B cell (primary cell): ENCODE measurements at regions not wholly inside any gene's neighbourhood (a gene's known extent, or its start where the extent isn't known, plus 50 kb on each side); places are given as distances from the start of the nearest gene placed in this dataset.

Experiments used
- ATAC-seq: fragments of 200-7000 bp; cut with Tn5 transposase; one replicate; pipeline ENCODE4 v1.10.0; 2021; ENCODE audit warnings: low read depth, mild to moderate bottlenecking, moderate number of reproducible peaks, moderate library complexity
- CTCF ChIA-PET: fragments of 350-600 bp; sonication (Branson Sonifier 250); formaldehyde crosslinking; loops from one replicate; lab custom pipeline; 2021; ENCODE audit warnings: antibody characterized with exemption, inconsistent platforms; lab: Charles Lee
- POLR2A ChIA-PET: fragments of 350-600 bp; sonication (Branson Sonifier 250); formaldehyde crosslinking; loops from one replicate; lab custom pipeline; 2021; ENCODE audit warnings: antibody characterized with exemption; lab: Charles Lee
- DNase-seq: peaks from one replicate; pipeline ENCODE4 v3.0.0; 2013
- H2AFZ ChIP-seq: 2 replicates; pipeline ENCODE4 v1.6.1; 2012; ENCODE audit warnings: mild to moderate bottlenecking, low read depth, low read length; ENCODE audit not compliant: insufficient read depth, poor library complexity, severe bottlenecking
- H3K27ac ChIP-seq, 2 donors: 1 replicate in 1 of 2; 2 replicates in 1 of 2; pipeline ENCODE4 v1.5.1; 2012 to 2013; ENCODE audit warnings: low read length in 2 of 2, mild to moderate bottlenecking in 2 of 2, moderate library complexity in 1 of 2
- H3K27me3 ChIP-seq, 4 experiments: fragments of 200-600 bp in 1 of 4; sonication (generic) in 1 of 4; replicated peaks in 1 of 4; 1 replicate in 2 of 4; 2 replicates in 2 of 4; pipeline versions ENCODE4 v1.6.1 to v1.7.0; 2013 to 2016; ENCODE audit warnings: low read length in 3 of 4, mild to moderate bottlenecking in 2 of 4, mixed read lengths in 1 of 4, moderate library complexity in 1 of 4; ENCODE audit not compliant: insufficient read depth in 4 of 4, control insufficient read depth in 3 of 4; ENCODE audit errors: control extremely low read depth in 1 of 4
- H3K36me3 ChIP-seq, 2 experiments: replicated peaks in 1 of 2; 1 replicate in 1 of 2; 2 replicates in 1 of 2; pipeline versions ENCODE4 v1.6.1 to v1.7.1; 2013; ENCODE audit warnings: low read length in 1 of 2; ENCODE audit not compliant: insufficient read depth in 2 of 2, control insufficient read depth in 1 of 2; ENCODE audit errors: control extremely low read depth in 1 of 2, extremely low read depth in 1 of 2
- H3K4me1 ChIP-seq, 2 donors: fragments of 200-600 bp in 1 of 2; sonication (generic) in 1 of 2; 1 replicate in 1 of 2; 2 replicates in 1 of 2; pipeline versions ENCODE4 v1.5.1 to v1.6.1; 2013 to 2017; ENCODE audit warnings: low read length in 2 of 2; ENCODE audit not compliant: control insufficient read depth in 2 of 2, insufficient read depth in 2 of 2
- H3K4me2 ChIP-seq: replicated peaks from 2 replicates; pipeline ENCODE3; 2012; ENCODE audit warnings: mild to moderate bottlenecking, low read depth, low read length; ENCODE audit not compliant: poor library complexity, severe bottlenecking
- H3K4me3 ChIP-seq, 5 experiments: fragments of 200-600 bp in 1 of 5; sonication (generic) in 1 of 5; 1 replicate in 3 of 5; 2 replicates in 2 of 5; pipeline versions ENCODE4 v1.5.1 to v1.7.0; 2011 to 2016; ENCODE audit warnings: low read length in 4 of 5, mild to moderate bottlenecking in 4 of 5, low read depth in 2 of 5, control low read depth in 1 of 5, moderate library complexity in 1 of 5; ENCODE audit not compliant: insufficient read depth in 1 of 5; ENCODE audit errors: control extremely low read depth in 1 of 5, extremely low read depth in 1 of 5
- H3K79me2 ChIP-seq: fragments of 200-600 bp; sonication (generic); one replicate; pipeline ENCODE4 v1.6.0; 2016; ENCODE audit warnings: low read length; ENCODE audit not compliant: control insufficient read depth, insufficient read depth
- H3K9ac ChIP-seq: fragments of 200-600 bp; sonication (generic); 2 replicates; pipeline ENCODE4 v1.6.1; 2017; ENCODE audit warnings: mild to moderate bottlenecking, low read length, moderate library complexity
- H3K9me3 ChIP-seq, 3 donors: one replicate each; pipeline versions ENCODE4 v1.6.1 to v1.7.1; 2013; ENCODE audit warnings: low read length in 2 of 3; ENCODE audit not compliant: control insufficient read depth in 2 of 3, insufficient read depth in 1 of 3; ENCODE audit errors: control extremely low read depth in 1 of 3
- H4K20me1 ChIP-seq: 2 replicates; pipeline ENCODE4 v1.6.0; 2012; ENCODE audit warnings: mild to moderate bottlenecking, low read length; ENCODE audit not compliant: insufficient read depth, control insufficient read depth, poor library complexity, severe bottlenecking
- H3K27ac Mint-ChIP-seq: one replicate; pipeline ENCODE4 v1.8.0; 2021; ENCODE audit warnings: mixed read lengths
- H3K27me3 Mint-ChIP-seq: one replicate; pipeline ENCODE4 v1.8.0; 2021; ENCODE audit warnings: mixed read lengths
- H3K4me1 Mint-ChIP-seq: one replicate; pipeline ENCODE4 v1.8.0; 2021; ENCODE audit warnings: mixed read lengths
- H3K4me3 Mint-ChIP-seq: one replicate; pipeline ENCODE4 v1.8.0; 2021; ENCODE audit warnings: mixed read lengths
- H3K9me3 Mint-ChIP-seq: one replicate; pipeline ENCODE4 v1.8.0; 2022; ENCODE audit warnings: mixed read lengths; ENCODE audit not compliant: insufficient read depth
- CTCF ChIP-seq: fragments of 200-600 bp; IDR thresholded peaks from one replicate; pipeline ENCODE4 v1.8.0; 2022; ENCODE audit warnings: antibody characterized with exemption, mild to moderate bottlenecking
- EZH2 ChIP-seq: IDR thresholded peaks from 2 replicates; pipeline ENCODE4 v1.6.1; 2012; ENCODE audit warnings: borderline replicate concordance, low read depth, mild to moderate bottlenecking, moderate library complexity, low read length; ENCODE audit not compliant: insufficient read depth, poor library complexity, severe bottlenecking
- WGBS: methylation state at CpG from one replicate; pipeline ENCODE4 v1.1.5; 2013; ENCODE audit warnings: missing lambda C conversion rate; ENCODE audit not compliant: insufficient coverage; 5-methylcytosine and 5-hydroxymethylcytosine counted together
- intact Hi-C: fragments of 100-400 bp; cut with micrococcal nuclease; formaldehyde crosslinking; loops from one replicate; pipeline ENCODE4 v1.10.0; 2022

GRCh38 chr16:62548095-62548494, 511.9 kb upstream of the CDH8 start:
- Histone ChIP-seq H4K20me1 (no peaks in the 10 kb centered on the region), H3K36me3 (no peaks in the 10 kb centered on the region), H3K27ac (no peak overlapping the region), H3K79me2 (no peaks in the 10 kb centered on the region), H3K4me3 (no peak overlapping the region), H3K9me3 (no peaks in the 10 kb centered on the region), H3K4me2 (no peak overlapping the region), H3K9ac (no peak overlapping the region), H3K27me3 (no peaks in the 10 kb centered on the region), H3K4me1 (no peaks in the 10 kb centered on the region), H2AFZ (no peak overlapping the region)
- ATAC-seq (no peak), DNase-seq (no peak)
- intact Hi-C loops = no loop called here
- Mint-ChIP-seq H3K4me3 (no peak overlapping the region), H3K9me3 (peaks cover 4% of the 10 kb centered on the region), H3K27ac (no peak overlapping the region), H3K4me1 (no peaks in the 10 kb centered on the region), H3K27me3 (no peaks in the 10 kb centered on the region)
- no peak for TF ChIP-seq CTCF
- no peak for TF ChIP-seq EZH2
- WGBS = no CpG with 5 or more reads among the region's 1 CpG
- CTCF ChIA-PET = no interaction called here
- POLR2A ChIA-PET = no interaction called here

GRCh38 chr16:62546701-62547100, 510.5 kb upstream of the CDH8 start:
- H3K27ac Mint-ChIP-seq = no peak overlapping the region
- H3K9me3 Mint-ChIP-seq = peaks cover 4% of the 10 kb centered on the region
- CTCF ChIA-PET = no interaction called here

More at GRCh38 chr16:62546701-62547100, 510.5 kb upstream of the CDH8 start:
- Histone ChIP-seq H3K79me2 (no peaks in the 10 kb centered on the region), H3K4me1 (no peaks in the 10 kb centered on the region), H3K36me3 (no peaks in the 10 kb centered on the region), H3K27me3 (no peaks in the 10 kb centered on the region), H2AFZ (no peak overlapping the region), H3K4me3 (no peak overlapping the region), H3K27ac (no peak overlapping the region), H3K9me3 (no peaks in the 10 kb centered on the region), H4K20me1 (no peaks in the 10 kb centered on the region), H3K9ac (no peak overlapping the region), H3K4me2 (no peak overlapping the region)
- TF ChIP-seq CTCF (no peak), EZH2 (no peak)
- Mint-ChIP-seq H3K4me3 (no peak overlapping the region), H3K4me1 (no peaks in the 10 kb centered on the region), H3K27me3 (no peaks in the 10 kb centered on the region)
- ATAC-seq = no peak
- WGBS = no CpG with 5 or more reads among the region's 1 CpG
- intact Hi-C loops = no loop called here
- POLR2A ChIA-PET = no interaction called here
- DNase-seq = no peak
